BLaER1 (cell line): ENCODE measurements at regions not wholly inside any gene's neighbourhood (a gene's known extent, or its start where the extent isn't known, plus 50 kb on each side); places are given as distances from the start of the nearest gene placed in this dataset.
A peak's percentile ranks its signal among the peaks of the same experiment; 100 is the strongest.

Source experiments
- H3K27ac ChIP-seq: shearing (Covaris generic); formaldehyde crosslinking; 2 replicates; pipeline ENCODE4 v1.8.1; 2022
- H3K27me3 ChIP-seq: shearing (Covaris generic); formaldehyde crosslinking; 2 replicates; pipeline ENCODE4 v1.8.1; 2022
- H3K36me3 ChIP-seq: shearing (Covaris generic); formaldehyde crosslinking; 2 replicates; pipeline ENCODE4 v1.8.1; 2022
- H3K4me1 ChIP-seq: shearing (Covaris generic); formaldehyde crosslinking; 2 replicates; pipeline ENCODE4 v1.8.1; 2022
- H3K4me2 ChIP-seq: shearing (Covaris generic); formaldehyde crosslinking; 2 replicates; pipeline ENCODE4 v1.8.1; 2022
- H3K4me3 ChIP-seq: shearing (Covaris generic); formaldehyde crosslinking; 2 replicates; pipeline ENCODE4 v1.8.1; 2022
- H3K9ac ChIP-seq: shearing (Covaris generic); formaldehyde crosslinking; 2 replicates; pipeline ENCODE4 v1.8.1; 2022
- H3K9me3 ChIP-seq: shearing (Covaris generic); formaldehyde crosslinking; 2 replicates; pipeline ENCODE4 v1.8.1; 2022
- H4K20me1 ChIP-seq: shearing (Covaris generic); formaldehyde crosslinking; 2 replicates; pipeline ENCODE4 v1.8.1; 2022
- Cebpa-rat ChIP-seq: shearing (Covaris generic); IDR thresholded peaks from 2 replicates; pipeline ENCODE4 v1.8.1; 2022

GRCh38 chr3:40663280-40663679 is 138.5 kb downstream of the ZNF621 start:
- Histone ChIP-seq H3K9ac (no peak overlapping the region), H3K4me1 (no peaks in the 10 kb centered on the region), H3K4me3 (no peak overlapping the region), H3K9me3 (no peaks in the 10 kb centered on the region), H4K20me1 (no peaks in the 10 kb centered on the region), H3K27me3 (no peaks in the 10 kb centered on the region), H3K27ac (no peak overlapping the region), H3K36me3 (no peaks in the 10 kb centered on the region), H3K4me2 (no peak overlapping the region)
- no peak for TF ChIP-seq Cebpa-rat

- Histone ChIP-seq H3K4me3 (no peak overlapping the region), H3K4me1 (no peaks in the 10 kb centered on the region), H3K36me3 (no peaks in the 10 kb centered on the region), H4K20me1 (no peaks in the 10 kb centered on the region), H3K27ac (no peak overlapping the region), H3K9ac (no peak overlapping the region), H3K27me3 (no peaks in the 10 kb centered on the region), H3K9me3 (no peaks in the 10 kb centered on the region), H3K4me2 (no peak overlapping the region)
- no peak for TF ChIP-seq Cebpa-rat
Observed at GRCh38 chr3:40669176-40669575, 144.4 kb downstream of the ZNF621 start.

GRCh38 chr3:40672861-40673260 is 148.1 kb downstream of the ZNF621 start:
- Histone ChIP-seq H3K9me3 (peaks cover 4% of the 10 kb centered on the region; the same call in 1 of the 2 replicates), H3K4me3 (no peak overlapping the region), H3K9ac (no peak overlapping the region), H3K36me3 (no peaks in the 10 kb centered on the region), H4K20me1 (no peaks in the 10 kb centered on the region), H3K4me1 (no peaks in the 10 kb centered on the region), H3K27me3 (no peaks in the 10 kb centered on the region), H3K27ac (no peak overlapping the region), H3K4me2 (no peak overlapping the region)
- TF ChIP-seq Cebpa-rat = no peak

GRCh38 chr3:40677321-40677720 is 152.6 kb downstream of the ZNF621 start:
- no peaks in the 10 kb centered on the region for H3K4me1 ChIP-seq
- no peaks in the 10 kb centered on the region for H3K36me3 ChIP-seq
- no peak overlapping the region for H3K9ac ChIP-seq
- H3K27me3 ChIP-seq = no peaks in the 10 kb centered on the region
- no peak overlapping the region for H3K27ac ChIP-seq
- no peak overlapping the region for H3K4me2 ChIP-seq
- TF ChIP-seq Cebpa-rat = no peak
- H4K20me1 ChIP-seq = no peaks in the 10 kb centered on the region
- no peak overlapping the region for H3K4me3 ChIP-seq
- H3K9me3 ChIP-seq = peaks cover 4% of the 10 kb centered on the region; the same call in 1 of the 2 replicates

GRCh38 chr3:40677749-40678148 is 153.0 kb downstream of the ZNF621 start:
- Histone ChIP-seq H3K4me1 (no peaks in the 10 kb centered on the region), H3K27me3 (no peaks in the 10 kb centered on the region), H3K36me3 (no peaks in the 10 kb centered on the region), H4K20me1 (no peaks in the 10 kb centered on the region), H3K9me3 (peaks cover 4% of the 10 kb centered on the region; the same call in 1 of the 2 replicates), H3K9ac (no peak overlapping the region), H3K4me3 (no peak overlapping the region), H3K27ac (no peak overlapping the region), H3K4me2 (no peak overlapping the region)
- TF ChIP-seq Cebpa-rat = no peak

GRCh38 chr3:40679290-40679689 is 154.5 kb downstream of the ZNF621 start:
- H3K36me3 ChIP-seq = no peaks in the 10 kb centered on the region
- H3K4me1 ChIP-seq = peaks cover 7% of the 10 kb centered on the region
- no peak overlapping the region for H3K4me2 ChIP-seq
- no peaks in the 10 kb centered on the region for H4K20me1 ChIP-seq
- no peak for TF ChIP-seq Cebpa-rat
- peaks cover 4% of the 10 kb centered on the region; the same call in 1 of the 2 replicates for H3K9me3 ChIP-seq
- H3K4me3 ChIP-seq = no peak overlapping the region
- no peak overlapping the region for H3K27ac ChIP-seq
- no peak overlapping the region for H3K9ac ChIP-seq
- no peaks in the 10 kb centered on the region for H3K27me3 ChIP-seq

- Histone ChIP-seq H3K4me1 (peaks cover 8% of the 10 kb centered on the region), H3K27me3 (no peaks in the 10 kb centered on the region), H3K4me2 (no peak overlapping the region), H3K9me3 (no peaks in the 10 kb centered on the region), H3K9ac (no peak overlapping the region), H3K36me3 (no peaks in the 10 kb centered on the region), H3K4me3 (no peak overlapping the region), H4K20me1 (no peaks in the 10 kb centered on the region), H3K27ac (no peak overlapping the region)
- TF ChIP-seq Cebpa-rat = no peak
Observed at GRCh38 chr3:40680685-40681657, 156.2 kb downstream of the ZNF621 start.

- Histone ChIP-seq H3K9ac (no peak overlapping the region), H3K4me2 (no peak overlapping the region), H4K20me1 (no peaks in the 10 kb centered on the region), H3K36me3 (no peaks in the 10 kb centered on the region), H3K4me3 (no peak overlapping the region), H3K27ac (no peak overlapping the region), H3K4me1 (peaks cover 8% of the 10 kb centered on the region), H3K27me3 (no peaks in the 10 kb centered on the region), H3K9me3 (no peaks in the 10 kb centered on the region)
- no peak for TF ChIP-seq Cebpa-rat
Observed at GRCh38 chr3:40681658-40682055, 156.9 kb downstream of the ZNF621 start.

GRCh38 chr3:40689837-40690236 is 165.1 kb downstream of the ZNF621 start:
- H3K4me2 ChIP-seq = no peak overlapping the region
- no peak overlapping the region for H3K9ac ChIP-seq
- no peak for TF ChIP-seq Cebpa-rat
- H3K27ac ChIP-seq = no peak overlapping the region
- no peak overlapping the region for H3K4me3 ChIP-seq
- H3K4me1 ChIP-seq = peaks cover 14% of the 10 kb centered on the region
- H3K9me3 ChIP-seq = no peaks in the 10 kb centered on the region
- H3K27me3 ChIP-seq = no peaks in the 10 kb centered on the region
- H4K20me1 ChIP-seq = no peaks in the 10 kb centered on the region
- no peaks in the 10 kb centered on the region for H3K36me3 ChIP-seq

- Histone ChIP-seq H3K36me3 (no peaks in the 10 kb centered on the region), H3K4me3 (no peak overlapping the region), H4K20me1 (no peaks in the 10 kb centered on the region), H3K27ac (peak overlapping the region; percentile 16; the same call in 1 of the 2 replicates), H3K27me3 (no peaks in the 10 kb centered on the region), H3K9ac (no peak overlapping the region), H3K4me1 (peaks cover 14% of the 10 kb centered on the region), H3K9me3 (no peaks in the 10 kb centered on the region), H3K4me2 (peak overlapping the region; percentile 60)
- TF ChIP-seq Cebpa-rat = no peak
Observed at GRCh38 chr3:40690749-40691451, 166.1 kb downstream of the ZNF621 start.
